HCEC 1CT (cell line): ENCODE measurements at regions not wholly inside any gene's neighbourhood (a gene's known extent, or its start where the extent isn't known, plus 50 kb on each side); places are given as distances from the start of the nearest gene placed in this dataset.
"Not testable (repeated sequence)": the region's sequence is repeated elsewhere in the genome, so short reads cannot be mapped to it uniquely, and the experiment has no call there.

ENCODE experiments used
- DNase-seq: peaks from one replicate; pipeline ENCODE4 v3.0.0-alpha.2; 2017

DNA sequence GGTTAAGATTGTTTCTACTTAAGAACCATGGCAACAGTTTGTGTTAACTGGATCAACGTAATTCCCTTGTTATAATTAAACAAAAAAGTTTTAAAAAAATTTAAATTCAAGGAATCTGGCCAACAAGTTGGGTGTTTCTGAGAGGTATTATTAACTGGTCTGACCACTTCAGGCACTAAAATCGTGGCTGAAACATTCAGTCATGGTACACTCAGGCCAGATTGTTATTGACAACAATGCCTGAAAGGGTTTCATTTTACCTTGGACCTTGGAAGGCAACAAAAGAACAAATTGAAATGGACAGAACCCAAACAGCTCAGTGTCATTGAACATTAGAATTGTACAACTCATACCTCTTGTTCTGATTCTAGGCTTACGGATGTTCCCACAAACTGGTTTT lies 103.3 kb upstream of the ARMC3 start:
- DNase-seq = no peak

DNA sequence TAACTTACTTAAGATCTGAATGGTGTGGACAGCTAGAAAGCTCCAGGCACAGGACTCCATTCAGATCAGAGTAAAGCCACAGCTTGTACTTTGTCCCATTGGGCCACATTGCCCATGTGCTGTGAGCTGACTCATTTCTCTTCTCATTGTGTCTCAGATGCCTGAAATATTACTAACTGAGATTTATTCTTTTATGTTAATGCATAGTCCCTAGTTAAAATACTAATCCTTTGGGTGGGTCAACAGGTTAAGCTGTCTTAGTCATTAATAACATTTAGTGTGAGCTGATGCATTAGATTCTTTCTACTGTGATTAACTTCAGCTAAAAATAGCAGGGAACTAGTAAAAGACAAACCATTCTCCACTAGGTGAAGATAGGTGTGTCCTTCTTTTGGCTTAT lies 104.7 kb upstream of the ARMC3 start:
- DNase-seq = peak; percentile 95

DNA sequence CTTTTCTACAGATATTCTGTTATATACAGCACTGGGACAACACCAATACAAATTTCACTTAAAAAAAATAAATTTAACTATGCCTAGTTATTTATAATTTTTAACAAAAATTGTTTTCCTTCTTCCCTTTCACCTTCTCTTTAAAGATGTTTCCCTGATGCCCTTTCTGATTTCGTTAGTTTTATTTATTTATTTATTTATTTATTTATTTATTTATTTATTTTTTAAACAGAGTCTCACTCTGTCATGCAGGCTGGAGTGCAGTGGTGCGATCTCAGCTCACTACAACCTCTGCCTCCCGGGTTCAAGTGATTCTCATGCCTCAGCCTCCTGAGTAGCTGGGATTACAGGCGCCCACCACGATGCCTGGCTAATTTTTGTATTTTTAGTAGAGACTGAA lies 105.9 kb upstream of the ARMC3 start:
- not testable (repeated sequence) for DNase-seq

DNA sequence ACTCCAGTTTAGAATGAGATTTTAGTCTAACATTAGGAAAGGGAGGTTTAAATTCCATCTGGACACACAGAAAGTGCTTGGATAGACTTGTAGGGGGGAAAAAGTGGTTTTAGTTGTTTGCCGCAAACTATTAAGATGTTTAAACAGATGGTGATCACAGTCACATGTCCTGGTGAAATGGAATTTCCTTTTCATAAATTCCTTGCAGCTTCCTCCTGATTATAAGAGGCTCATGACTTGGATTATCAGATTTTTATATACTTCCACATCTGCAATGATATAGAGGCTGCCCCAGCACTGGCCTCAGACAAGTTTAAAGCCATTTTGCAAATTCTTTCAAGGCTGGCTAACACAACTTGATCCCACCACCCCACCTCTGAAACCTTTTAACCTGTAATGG lies 106.4 kb upstream of the ARMC3 start:
- DNase-seq = peak; percentile 72

DNA sequence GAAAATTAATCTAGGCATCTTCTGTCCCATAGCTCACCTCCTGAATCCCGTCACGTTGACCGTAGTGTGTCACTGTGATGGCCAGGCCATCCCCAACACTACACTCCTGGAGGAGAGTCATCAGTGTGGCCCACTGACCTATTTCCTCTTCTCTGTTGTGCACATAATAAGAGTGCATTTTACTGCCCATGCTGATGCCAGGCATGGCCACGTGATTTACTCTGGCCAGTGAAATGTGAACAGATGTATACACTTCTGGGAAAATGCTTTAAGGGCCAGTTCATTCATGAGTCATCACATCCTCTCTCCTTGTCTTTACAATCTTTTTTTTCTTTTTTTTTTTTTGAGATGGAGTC lies 101.9 kb upstream of the PIP4K2A start:
- peak; percentile 95 for DNase-seq

DNA sequence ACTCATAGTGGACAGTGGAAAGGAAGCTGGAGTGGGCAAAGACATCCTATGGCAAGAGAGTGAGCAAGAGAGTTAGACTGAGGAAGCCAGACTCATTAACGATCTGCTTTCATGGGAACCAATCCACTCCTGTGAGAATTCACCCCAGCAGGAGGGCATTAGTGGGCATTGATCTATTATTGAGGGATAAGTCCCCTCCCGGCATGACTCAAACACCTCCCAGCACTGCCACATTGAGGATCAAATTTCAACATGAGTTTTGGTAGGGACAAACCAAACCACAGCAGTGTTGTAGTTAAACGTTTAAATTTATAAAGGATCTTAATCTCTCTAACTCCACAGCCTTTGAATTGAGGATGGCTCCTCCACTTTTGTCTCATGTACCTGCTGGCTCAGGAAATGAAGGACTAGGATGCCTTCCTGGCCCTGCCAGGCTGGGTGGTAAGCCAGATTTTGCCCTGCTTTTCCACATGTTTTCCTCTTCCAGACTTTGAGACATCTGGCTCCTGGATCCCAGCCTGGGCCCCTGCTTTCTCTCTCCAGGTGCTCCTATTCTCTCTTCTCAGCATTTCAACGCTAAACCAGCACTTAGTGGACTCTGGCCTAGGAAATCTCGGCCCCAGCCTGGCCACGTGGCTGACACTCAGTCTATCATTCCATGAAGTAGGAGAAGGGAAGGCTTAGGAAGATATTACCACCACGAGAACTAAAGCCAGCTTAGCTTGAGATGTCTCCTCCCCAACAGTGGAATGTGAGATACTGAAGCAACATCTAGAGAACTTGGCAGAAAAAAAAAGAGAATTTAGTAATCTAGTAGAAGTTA lies 96.5 kb upstream of the PIP4K2A start:
- no peak for DNase-seq

DNA sequence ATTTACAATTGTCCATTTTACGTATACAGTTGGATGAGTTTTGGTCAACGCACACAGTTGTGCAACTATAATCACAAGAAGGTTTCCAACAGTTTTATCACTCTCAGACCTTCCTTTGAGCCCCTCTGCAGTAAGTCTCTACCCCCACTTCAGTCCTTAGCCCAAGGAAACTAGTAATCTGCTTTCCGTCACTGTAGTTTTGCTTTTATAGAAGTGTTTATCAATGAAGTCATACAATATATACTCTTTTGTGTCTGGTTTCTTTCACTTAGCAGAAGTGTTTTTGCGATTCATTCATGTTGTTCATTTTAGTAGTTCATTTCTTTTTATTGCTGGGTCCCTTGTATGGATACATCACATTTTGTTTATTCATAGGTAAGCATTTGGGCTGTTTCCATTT lies 92.9 kb upstream of the PIP4K2A start:
- no peak for DNase-seq

DNA sequence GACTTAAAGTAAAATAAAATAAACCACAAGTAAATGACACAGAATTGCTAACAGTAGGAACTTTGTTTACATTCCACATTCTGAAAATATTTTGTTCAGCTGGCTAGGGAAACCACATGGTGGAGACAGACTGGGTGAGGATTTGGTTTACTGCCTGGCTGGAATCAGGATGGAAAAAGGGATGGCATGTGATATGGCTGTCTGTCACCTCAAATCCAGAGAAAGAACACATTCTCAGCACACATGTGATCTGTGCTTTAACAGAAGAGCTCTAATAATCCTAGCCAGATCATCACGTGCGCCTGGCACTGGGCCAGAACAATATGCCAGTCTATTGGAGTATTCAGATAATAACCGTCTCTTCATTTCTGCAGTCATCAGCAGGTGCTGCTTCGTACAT lies 90.9 kb upstream of the PIP4K2A start:
- DNase-seq = peak; percentile 78

DNA sequence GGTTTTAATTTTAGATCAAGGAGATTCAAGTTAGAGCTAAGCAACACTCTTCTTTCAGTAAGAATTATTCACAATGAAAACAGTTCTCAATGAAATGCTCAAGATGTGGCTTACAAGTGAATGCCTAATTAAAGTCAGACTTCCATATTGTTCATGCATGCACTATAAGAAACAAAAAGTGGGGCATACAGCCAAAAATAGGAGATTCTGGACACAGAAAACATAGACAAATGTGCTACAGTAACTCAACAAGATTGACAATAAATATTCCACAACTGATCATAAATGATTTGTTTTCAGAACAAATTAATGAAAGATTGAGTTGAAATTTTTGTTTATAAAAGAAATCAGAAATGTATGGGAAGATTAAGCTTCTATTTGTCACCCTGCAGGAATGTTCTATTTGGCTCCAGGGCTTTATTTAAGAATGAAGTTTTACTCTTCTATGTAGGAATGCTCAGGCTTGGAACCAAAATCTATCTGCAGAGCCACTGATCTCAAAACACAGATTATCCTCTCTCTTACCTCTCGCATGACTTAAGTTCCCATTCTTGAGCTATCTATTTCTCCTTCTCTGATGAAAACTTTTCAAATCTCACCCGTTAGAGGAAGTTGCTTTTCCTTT lies 89.0 kb upstream of the PIP4K2A start:
- DNase-seq = peak; percentile 62

DNA sequence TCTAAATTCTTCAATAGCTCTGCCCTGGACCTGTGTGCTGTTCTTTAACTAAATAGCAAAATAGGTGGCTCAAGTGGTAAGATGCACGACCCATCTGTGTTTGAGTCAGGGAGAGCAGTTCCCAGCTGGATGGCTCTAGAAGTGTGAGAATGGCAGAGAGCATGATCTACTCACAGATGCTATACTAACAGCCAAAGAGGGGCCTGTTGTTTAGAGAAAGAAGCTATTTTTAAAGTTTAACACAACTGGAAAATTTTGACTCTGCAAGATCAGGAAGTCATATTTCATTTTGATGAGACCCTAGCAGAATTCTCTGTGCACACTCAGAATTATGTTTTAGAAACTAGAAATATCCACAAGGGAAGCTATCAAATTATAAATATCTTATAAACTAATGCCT lies 87.4 kb upstream of the PIP4K2A start:
- no peak for DNase-seq

DNA sequence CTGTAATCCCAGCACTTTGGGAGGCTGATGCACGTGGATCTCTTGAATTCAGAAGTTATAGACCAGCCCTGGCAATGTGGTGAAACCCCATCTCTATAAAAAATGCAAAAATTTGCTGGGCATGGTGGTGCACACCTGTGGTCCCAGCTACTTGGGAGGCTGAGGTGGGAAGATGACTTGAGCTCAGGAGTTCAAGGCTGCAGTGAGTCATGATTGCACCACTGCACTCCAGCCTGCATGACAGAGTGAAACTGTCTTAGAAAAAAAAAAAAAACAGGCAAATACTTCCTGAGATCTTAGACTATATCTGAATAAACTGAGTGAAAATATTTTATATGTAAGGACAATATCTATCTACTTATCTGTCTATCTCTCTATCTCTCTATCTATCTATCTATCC lies 83.4 kb upstream of the PIP4K2A start:
- not testable (repeated sequence) for DNase-seq

DNA sequence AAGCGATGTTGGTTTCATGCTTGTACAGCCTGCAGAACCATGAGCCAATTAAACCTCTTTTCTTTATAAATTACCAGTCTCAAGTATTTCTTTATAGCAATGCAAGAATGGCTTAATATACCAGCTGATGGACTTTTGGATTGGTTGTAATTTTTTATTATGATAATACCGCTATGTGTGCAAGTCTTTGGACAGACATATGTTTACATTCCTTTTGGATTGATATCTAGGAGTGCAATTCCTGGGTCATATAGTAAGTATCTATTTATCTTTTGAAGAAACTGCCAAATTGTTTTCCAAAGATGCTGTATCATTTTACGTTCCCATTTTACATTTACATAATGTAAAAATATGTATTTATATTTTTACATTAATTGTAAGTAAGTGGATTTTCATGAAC lies 81.2 kb upstream of the PIP4K2A start:
- peak; percentile 61 for DNase-seq

DNA sequence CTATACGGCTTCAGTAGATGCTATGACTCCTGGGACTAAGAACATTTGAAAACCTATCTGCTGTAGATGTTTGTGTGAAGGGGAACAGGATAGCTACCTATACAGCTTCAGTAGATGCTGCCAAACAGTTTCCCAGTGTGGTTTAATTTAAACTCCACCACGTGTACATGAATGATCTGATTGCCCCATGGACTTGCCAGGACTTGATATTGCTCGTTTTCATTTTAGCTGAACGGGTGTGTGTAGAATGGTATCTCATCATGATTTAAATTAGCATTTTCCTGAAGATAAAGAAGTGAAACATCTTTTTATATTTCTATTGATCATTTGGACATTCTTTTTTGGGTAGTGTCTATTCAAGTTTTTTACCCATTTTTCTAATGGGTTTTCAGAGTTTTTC lies 77.8 kb upstream of the PIP4K2A start:
- DNase-seq = no peak

DNA sequence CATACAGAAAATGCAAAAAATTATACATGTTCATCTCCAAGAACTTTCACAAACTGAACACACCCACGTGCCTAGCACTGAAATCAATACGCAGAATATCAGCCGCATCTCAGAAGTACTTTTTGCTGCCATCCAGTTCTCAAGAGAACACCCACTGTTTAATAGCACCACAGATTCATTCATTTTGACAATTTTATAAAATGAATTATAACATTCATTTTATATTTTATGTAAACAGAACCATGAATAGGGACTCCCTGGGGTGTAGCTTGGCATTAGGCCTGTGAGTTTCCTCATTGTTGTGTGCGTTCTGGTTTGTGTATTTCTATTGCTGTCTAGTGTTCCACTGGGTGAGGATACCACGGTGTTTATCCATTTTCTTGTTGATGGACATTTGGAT lies 77.3 kb upstream of the PIP4K2A start:
- DNase-seq = no peak

DNA sequence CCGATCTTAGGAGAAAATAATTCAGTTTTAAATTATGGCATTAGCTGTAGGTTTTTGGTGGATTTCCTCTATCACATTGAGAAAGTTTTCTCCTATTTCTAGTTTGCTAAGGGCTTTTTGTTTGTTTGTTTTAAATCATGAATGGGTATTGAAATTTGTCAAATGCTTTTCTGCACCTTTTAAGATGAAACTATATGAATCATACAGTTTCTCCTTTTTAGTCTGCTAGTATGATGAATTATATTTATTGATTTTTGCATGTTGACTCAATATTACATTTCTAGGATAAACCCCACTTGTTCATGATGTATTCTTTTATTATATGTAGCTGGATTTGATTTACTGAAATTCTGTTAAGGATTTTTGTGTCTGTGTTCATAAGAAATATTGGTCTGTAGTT lies 70.3 kb upstream of the PIP4K2A start:
- DNase-seq = no peak

DNA sequence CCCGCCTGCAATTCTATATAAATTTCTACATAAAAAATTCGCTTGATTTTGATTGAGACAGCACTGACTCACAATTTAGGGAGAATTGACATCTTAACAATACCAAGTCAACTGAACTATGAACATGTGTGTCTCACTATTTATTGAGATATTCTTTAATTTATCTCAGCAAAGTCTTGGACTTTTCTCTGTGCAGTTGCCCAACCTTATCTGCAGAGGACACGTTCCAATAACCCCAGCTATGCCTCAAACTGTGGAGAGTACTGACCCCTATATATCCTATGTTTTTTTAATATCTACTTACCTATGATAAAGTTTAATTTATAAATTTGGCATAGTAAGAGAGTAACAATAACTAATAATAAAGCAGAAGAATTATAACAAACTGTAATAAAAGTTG lies 69.4 kb upstream of the PIP4K2A start:
- no peak for DNase-seq

DNA sequence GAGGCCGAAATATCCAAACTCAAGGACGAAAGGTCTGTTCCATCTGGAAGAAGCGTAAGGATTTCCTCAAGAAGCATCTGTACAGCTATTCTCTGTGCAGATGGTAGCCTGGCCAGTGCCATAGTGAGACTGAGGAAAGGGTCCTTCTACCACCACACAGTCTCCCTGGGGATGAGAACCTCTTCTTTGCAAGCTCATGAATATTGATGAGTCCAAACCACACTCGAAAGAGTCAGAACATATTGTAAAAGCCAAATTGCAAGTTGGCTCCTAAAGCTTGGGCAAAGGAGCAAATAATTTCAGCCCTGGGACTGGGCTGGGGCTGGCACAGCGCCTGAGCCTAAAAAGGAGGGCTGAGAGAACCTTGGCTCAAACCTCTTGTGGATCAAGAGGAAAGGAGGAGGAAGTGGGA lies 66.1 kb upstream of the PIP4K2A start:
- DNase-seq = no peak

DNA sequence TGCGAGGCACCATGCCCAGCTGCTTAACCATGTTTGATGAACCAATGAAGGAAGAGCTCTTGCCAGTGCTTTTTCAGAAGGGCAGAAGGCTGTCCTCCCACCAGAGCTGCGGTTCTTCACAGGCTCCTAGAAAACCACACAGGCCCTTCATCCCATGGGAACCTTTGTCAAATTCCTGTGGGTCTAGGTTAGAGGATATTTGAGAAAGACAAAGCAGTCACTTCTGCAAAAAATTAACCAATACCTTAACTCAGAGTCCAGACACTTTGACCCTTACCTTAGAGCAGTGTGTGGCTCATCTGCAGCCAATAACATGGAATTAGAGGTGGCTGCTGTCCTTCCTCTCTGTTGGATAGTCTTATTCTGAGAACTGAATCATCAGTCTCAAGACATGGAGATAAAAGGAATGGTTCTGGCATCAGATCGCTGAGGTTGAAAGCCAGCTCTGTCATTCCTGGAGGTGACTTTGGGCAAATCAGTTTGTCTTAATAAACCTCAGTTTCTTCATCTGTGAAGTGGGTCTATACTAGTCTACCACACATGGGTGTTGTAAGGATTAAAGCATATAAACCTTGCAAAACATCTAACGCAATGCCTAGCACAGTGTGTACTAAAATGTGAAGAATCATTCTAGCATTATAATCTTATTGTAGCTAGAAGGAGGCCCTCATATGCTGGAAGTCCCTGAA lies 65.1 kb upstream of the PIP4K2A start:
- DNase-seq = no peak

DNA sequence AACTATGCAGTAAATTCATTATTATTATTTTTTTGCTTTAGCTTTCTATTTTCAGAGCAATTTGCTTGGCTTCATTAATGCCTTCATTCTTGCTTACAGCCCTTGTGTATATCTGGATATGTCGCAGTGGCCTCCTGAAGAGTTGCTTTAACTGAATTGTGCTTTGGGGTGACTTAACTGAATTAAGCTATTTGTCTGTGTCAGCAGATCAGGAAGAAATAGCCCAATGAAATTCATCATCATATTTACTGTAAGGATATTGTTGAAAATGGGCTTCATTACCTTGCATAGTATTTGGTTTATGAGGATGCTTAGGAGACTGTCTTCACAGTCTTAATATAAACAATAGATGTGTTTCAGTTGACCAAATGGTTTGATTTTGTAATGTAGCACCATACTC lies 59.7 kb upstream of the PIP4K2A start:
- DNase-seq = no peak

DNA sequence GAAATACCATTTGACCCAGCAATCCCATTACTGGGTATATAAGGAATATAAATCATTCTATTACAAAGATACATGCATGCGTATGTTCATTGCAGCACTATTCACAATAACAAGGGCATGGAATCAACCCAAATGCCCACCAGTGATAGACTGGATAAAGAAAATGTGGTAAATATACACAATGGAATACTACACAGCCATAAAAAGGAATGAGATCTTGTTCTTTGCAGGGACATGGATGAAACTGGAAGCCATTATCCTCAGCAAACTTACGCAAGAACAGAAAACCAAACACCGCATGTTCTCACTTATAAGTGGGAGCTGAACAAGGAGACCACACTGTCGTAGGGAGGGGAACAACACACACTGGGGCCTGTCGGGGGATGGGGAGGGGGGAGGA lies 57.3 kb upstream of the PIP4K2A start:
- not testable (repeated sequence) for DNase-seq

DNA sequence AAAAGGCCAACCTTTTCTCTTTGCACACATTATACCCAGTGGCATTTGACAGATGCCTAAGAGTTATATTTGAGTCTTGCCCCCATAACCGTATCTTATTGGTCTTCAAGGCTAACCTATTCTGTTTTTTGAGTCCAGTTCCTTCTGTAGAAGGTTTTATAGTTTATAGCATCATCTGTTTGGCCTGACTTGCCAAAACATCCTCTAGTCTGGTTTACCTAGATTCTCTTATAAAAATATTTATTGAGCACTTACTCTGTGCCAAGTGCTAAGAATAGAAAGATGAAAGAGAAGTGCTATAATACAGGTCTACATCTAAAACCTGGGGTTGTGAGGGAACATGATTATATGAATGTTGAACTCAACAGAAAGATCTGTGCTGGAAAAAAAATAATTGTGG lies 55.9 kb upstream of the PIP4K2A start:
- DNase-seq = no peak

DNA sequence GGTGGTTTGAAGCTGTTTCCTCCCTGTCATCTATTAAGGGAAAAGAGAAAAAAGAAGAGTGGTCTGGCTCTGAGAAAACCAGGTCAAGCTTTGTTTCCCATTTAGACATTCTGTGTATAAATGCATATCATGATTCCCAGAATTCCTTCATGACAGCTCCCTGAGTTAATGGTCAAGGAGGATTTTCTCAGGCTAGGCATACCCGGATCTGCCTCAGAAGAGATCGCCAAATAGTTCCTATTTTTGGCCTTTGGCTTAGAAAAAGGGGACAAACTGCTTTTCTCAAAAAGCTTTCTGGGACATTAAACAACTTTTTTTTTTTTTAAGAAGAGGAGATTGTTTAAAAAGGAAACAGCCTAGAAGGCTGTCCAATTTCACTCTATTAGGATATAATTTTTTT lies 53.5 kb upstream of the PIP4K2A start:
- DNase-seq = no peak

DNA sequence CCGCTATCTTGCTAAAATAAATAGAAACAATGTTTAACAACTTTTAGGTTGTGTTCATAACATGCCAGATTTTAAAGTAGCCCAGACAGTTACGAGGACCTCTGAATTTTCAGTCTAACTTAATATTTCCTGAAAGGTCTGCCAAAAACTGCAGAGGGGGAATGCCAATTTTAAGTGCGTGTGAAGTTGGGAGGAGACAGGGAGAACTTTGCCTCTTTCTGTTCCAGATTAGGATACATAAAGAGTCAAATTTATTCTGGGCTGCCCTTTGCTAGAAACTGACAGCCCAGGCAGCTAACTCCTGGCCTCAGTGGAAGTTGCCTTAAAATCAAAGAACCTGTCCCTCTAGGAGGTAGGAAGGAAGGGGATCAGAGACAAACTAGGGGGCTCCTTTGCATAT lies 52.3 kb upstream of the PIP4K2A start:
- DNase-seq = no peak
